Left kidney (tissue), 1 donor: ENCODE measurements at regions not wholly inside any gene's neighbourhood (a gene's known extent, or its start where the extent isn't known, plus 50 kb on each side); places are given as distances from the start of the nearest gene placed in this dataset.

Experiments used
- DNase-seq: peaks from one replicate; pipeline ENCODE4 v3.0.0-alpha.2; 2013

GRCh38 chr5:52409835-52410234 is 377.9 kb upstream of the ITGA1 start:
- DNase-seq = no peak

DNA sequence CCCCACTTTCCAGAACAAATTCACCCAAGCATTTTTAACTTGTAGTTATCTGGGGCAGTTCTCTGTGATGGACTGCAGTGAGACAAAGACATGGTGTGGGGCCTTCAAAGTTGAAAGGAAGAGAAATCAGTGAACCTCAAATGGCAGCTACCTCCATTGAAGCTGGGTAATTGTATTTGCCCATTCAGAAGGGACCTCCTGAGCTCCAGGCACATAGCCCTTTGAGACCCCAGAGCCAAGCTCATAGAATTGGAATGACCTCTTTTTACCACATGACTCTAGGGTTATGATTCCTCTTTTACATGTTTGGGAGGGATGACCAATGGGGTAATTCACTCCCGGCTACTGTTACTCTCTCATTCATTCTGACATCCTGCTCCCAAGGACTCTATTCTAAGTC is 368.4 kb upstream of the ITGA1 start:
- no peak for DNase-seq

GRCh38 chr5:52427615-52428014 is 360.1 kb upstream of the ITGA1 start:
- no peak for DNase-seq

GRCh38 chr5:52428977-52429489 is 358.7 kb upstream of the ITGA1 start:
- DNase-seq = no peak

DNA sequence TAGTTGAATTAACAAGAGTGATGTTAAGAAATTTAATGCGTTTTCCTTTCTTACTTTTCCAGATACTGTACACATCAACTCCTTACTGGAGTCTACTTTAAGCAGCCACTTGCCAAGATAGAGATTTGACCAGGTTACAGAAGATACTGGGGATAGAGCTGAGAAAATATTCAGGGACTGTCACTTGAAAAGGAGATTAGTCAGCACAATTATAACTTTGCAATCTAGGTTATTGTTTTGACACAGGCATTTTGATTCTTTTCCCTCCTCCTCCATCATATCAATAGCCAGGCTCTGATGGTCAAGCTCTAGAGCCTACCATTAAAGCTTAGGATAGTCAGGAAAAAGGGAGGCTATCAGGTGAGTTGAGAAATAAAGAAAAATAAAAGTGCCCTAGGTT is 345.9 kb upstream of the ITGA1 start:
- no peak for DNase-seq

DNA sequence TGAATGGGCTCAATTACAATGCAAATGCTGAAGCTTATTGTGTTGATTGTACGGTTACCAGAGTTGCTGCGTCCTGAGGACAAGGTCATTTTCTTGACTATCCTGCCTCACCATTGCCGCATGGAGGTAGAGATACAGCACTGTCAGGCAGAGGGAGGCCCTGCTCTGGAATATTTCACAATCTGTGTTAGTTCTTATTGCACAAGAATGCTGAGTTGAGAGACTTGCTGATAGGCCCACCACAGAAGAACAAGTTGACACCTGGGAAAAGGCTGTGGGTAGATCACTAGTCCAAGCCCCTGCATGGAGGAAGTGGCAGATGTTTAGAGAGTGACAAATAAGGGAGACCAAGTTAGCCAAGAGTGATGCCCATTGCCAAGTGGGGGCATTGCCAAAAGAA is 344.5 kb upstream of the ITGA1 start:
- no peak for DNase-seq

GRCh38 chr5:52448111-52448510 is 339.6 kb upstream of the ITGA1 start:
- DNase-seq = no peak

GRCh38 chr5:52449516-52449915 is 338.2 kb upstream of the ITGA1 start:
- DNase-seq = no peak

DNA sequence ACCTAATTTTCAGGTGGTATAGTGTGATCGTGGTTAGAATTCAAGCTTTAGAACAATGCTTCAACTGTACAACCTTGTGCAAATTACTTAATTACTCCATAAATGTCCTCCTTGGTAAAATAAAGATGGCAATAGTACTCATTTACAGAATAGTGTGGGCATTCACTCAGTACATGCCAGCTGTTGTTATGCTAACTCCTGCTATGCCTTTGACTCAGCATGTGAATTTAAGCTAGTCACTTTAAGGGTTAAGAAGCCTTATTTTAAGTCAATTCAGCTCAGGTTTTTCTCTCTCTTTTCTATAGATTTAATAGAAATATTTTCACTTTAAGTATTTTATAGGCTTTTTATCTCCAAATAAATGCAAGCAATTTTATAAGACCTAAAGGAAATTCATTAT is 335.6 kb upstream of the ITGA1 start:
- DNase-seq = no peak

GRCh38 chr5:52453176-52453575 is 334.5 kb upstream of the ITGA1 start:
- no peak for DNase-seq

- no peak for DNase-seq
Observed at GRCh38 chr5:52455920-52456319, 331.8 kb upstream of the ITGA1 start.

DNA sequence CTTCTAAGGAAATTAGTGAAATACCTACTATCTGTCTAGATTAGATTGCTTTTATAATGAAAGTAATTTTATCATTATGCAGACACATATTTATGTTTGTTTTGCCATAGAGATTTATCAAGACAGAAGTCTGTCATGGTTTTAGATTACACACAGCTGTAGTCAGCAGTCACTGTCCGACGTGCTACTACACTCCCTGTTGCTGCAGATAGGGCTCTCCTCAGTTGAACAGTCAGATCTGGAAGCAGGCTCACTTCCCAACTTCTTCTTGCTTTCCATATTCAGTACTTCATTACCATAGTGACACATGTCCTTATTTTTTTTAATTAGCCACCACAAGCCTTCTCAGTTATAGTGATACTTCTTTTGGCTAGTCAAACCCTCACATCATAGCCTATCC is 329.9 kb upstream of the ITGA1 start:
- no peak for DNase-seq

- no peak for DNase-seq
Observed at GRCh38 chr5:52466113-52466512, 321.6 kb upstream of the ITGA1 start.

- no peak for DNase-seq
Observed at GRCh38 chr5:52466749-52467520, 320.8 kb upstream of the ITGA1 start.

DNA sequence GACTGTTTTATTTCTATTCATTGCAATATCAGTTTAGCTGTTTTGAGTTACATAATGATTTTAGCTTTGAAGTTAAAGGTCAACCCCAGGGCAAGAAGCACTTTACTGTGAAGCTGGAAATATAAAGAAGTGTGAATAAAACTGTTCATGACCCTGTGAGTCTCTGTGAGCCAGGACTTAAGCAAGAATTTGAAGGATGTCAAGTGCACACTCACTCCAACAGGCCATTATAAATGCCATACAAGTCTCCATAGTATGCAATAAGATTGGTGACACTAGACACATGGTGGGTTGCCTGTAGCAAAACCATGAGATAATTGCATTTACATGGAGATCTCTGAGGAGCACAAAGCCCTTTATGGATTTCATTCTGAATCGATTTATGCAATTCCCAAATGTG is 318.7 kb upstream of the ITGA1 start:
- DNase-seq = no peak

DNA sequence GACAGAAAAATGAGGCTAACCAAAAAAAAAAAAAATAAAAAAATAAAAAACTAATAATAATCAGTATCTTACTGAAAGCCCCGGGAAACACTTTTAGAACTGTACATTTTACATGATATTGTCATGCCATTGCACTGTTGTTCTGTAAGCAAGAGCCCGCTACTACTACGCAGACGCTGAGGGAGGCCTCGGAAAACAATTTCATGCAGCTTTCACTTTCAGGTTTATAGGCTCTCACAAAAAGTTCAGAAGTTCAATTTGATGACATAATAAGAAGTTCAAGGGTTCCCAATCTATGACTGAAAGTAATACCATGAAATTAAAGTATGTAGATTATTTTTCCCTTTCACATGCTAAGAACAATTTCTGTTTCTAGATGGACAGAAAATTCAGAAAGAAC is 318.3 kb upstream of the ITGA1 start:
- DNase-seq = no peak

GRCh38 chr5:52469835-52470234 is 317.9 kb upstream of the ITGA1 start:
- DNase-seq = no peak

DNA sequence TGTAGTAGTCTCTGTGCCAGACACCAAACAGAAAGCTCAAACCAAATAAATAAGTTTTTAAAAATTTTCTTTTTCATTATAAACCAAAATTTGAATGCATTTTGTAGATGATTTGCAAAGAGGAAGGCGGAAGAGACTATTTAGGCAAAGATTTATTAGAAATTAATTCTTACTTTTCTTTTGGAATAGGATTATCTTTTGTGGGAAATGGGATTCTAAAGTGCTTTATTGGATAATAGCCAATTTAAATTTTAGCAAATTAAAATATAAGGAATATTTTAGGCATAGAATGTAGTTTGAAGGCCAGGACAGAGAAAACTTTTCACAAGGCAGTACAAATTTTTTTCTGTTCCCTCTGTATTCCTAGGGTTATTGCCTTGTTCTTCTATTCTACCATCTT is 311.4 kb upstream of the ITGA1 start:
- DNase-seq = no peak

GRCh38 chr5:52481201-52481600 is 306.5 kb upstream of the ITGA1 start:
- DNase-seq = no peak

- DNase-seq = no peak
Observed at GRCh38 chr5:52481851-52482250, 305.9 kb upstream of the ITGA1 start.

DNA sequence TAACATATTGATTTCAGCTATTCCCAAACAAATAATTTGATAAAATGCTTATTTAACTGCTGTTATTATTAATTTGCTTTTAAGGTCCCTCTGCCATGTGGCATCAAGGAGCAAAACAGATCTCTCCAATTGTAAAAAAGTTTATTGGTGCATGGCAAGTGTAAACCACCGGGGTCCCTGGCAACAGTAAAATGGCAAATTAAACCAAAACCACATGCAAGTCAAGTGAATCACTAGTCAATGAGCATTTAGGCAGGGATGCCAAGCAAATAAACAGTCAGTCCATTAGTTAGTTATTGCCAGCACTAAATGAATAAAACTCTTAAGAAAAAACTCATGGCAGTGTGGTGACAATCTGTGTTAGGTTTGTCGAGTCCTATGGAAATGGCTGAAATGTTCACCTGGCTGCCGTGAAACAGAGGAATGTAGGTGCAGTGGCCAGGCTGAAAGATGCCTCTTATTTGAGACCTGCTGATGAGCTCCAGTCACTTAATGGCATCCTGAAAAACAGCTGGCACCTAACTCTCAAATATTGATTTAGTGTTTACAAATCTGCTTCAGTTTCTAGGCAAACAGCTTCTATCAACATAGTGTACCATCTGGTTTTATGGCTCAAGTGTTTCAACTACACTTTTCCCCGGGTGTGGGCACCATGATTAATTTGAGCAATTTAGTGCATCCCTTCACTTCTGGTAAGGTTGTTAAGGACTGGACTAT is 296.5 kb upstream of the ITGA1 start:
- no peak for DNase-seq

- no peak for DNase-seq
Observed at GRCh38 chr5:52491818-52492217, 295.9 kb upstream of the ITGA1 start.

DNA sequence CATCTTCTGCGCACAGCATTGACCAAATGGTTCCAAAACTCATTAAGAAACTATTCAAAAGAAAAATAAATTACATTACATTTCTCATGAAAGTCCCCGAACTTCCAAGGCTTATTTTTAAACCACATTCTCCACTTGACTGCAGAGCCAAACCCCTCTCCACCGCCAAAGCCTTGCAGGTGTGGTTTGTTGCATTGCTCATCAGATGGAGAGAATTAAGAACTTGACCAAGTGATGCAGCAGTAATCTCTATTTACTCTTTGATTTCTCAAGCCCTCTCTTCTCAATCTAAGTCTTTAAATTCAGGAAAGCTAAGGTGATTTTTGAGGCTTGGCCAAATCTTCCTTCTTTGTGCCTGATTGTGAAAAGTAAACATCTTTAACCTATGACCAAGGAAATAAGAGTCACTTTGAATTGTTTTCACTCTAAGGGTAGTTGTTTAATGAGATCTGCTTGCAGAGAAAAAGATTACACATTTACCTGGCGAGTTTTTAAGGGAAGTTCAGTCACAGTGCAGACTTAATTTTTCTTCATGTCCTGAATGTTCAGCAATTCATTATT is 290.5 kb upstream of the ITGA1 start:
- no peak for DNase-seq
